NCI-H82 treated with DMSO at 0.1 percent for 48 hours (cell line): ENCODE measurements at regions not wholly inside any gene's neighbourhood (a gene's known extent, or its start where the extent isn't known, plus 50 kb on each side); places are given as distances from the start of the nearest gene placed in this dataset.
"Not testable (repeated sequence)": the region's sequence is repeated elsewhere in the genome, so short reads cannot be mapped to it uniquely, and the experiment has no call there.

Experiments used
- DNase-seq: peaks from one replicate; lab custom pipeline; 2025; ENCODE audit not compliant: unreplicated experiment; lab: John Stamatoyannopoulos, UW

GRCh38 chr11:35046681-35047080 is 92.3 kb upstream of the CD44 start:
- no peak for DNase-seq

GRCh38 chr11:35047179-35047578 is 91.8 kb upstream of the CD44 start:
- no peak for DNase-seq

GRCh38 chr11:35047769-35048168 is 91.2 kb upstream of the CD44 start:
- no peak for DNase-seq

- DNase-seq = not testable (repeated sequence)
Observed at GRCh38 chr11:35048346-35048745, 90.6 kb upstream of the CD44 start.

- DNase-seq = no peak
Observed at GRCh38 chr11:35049859-35050531, 89.0 kb upstream of the CD44 start.

- no peak for DNase-seq
Observed at GRCh38 chr11:35050541-35050995, 88.4 kb upstream of the CD44 start.

- no peak for DNase-seq
Observed at GRCh38 chr11:35056391-35057093, 82.4 kb upstream of the CD44 start.

- DNase-seq = no peak
Observed at GRCh38 chr11:35057926-35058668, 80.9 kb upstream of the CD44 start.

GRCh38 chr11:35058669-35059434 is 80.1 kb upstream of the CD44 start:
- DNase-seq = no peak

GRCh38 chr11:35061516-35062440 is 77.2 kb upstream of the CD44 start:
- DNase-seq = no peak

- no peak for DNase-seq
Observed at GRCh38 chr11:35063488-35063931, 75.5 kb upstream of the CD44 start.

- DNase-seq = no peak
Observed at GRCh38 chr11:35064114-35064800, 74.7 kb upstream of the CD44 start.

GRCh38 chr11:35065566-35065965 is 73.4 kb upstream of the CD44 start:
- DNase-seq = no peak

GRCh38 chr11:35066030-35066429 is 72.9 kb upstream of the CD44 start:
- DNase-seq = peak; percentile 8

GRCh38 chr11:35066783-35067423 is 72.1 kb upstream of the CD44 start:
- no peak for DNase-seq

GRCh38 chr11:35071722-35072121 is 67.2 kb upstream of the CD44 start:
- no peak for DNase-seq

- no peak for DNase-seq
Observed at GRCh38 chr11:35073691-35074419, 65.1 kb upstream of the CD44 start.
